Liver (tissue), 3 donors: ENCODE measurements at regions not wholly inside any gene's neighbourhood (a gene's known extent, or its start where the extent isn't known, plus 50 kb on each side); places are given as distances from the start of the nearest gene placed in this dataset.

Experiments used
- ATF3 ChIP-seq: IDR thresholded peaks from 2 replicates; pipeline ENCODE4 v1.6.1; 2016; ENCODE audit warnings: antibody characterized with exemption
- CTCF ChIP-seq: fragments of 150-350 bp; IDR thresholded peaks from 2 replicates; pipeline ENCODE4 v1.5.1; 2017; ENCODE audit warnings: improper control_type of control experiment, low read depth, low read length; ENCODE audit not compliant: missing input control
- EGR1 ChIP-seq, 2 donors: IDR thresholded peaks; 2 replicates each; pipeline ENCODE4 v1.6.1; 2016 to 2018; ENCODE audit warnings: antibody characterized with exemption in 2 of 2, low read depth in 2 of 2
- JUND ChIP-seq, 2 donors: IDR thresholded peaks; 2 replicates each; pipeline ENCODE4 v1.6.1; 2016; ENCODE audit warnings: antibody characterized with exemption in 2 of 2
- RAD21 ChIP-seq, 2 donors: IDR thresholded peaks; 2 replicates each; pipeline ENCODE4 v1.6.1; 2016; ENCODE audit warnings: antibody characterized with exemption in 2 of 2, mild to moderate bottlenecking in 2 of 2
- REST ChIP-seq: IDR thresholded peaks from 2 replicates; pipeline ENCODE4 v1.6.1; 2016; ENCODE audit warnings: antibody characterized with exemption, mild to moderate bottlenecking
- SP1 ChIP-seq: IDR thresholded peaks from 2 replicates; pipeline ENCODE4 v1.6.1; 2018; ENCODE audit warnings: antibody characterized with exemption, mild to moderate bottlenecking
- TAF1 ChIP-seq: conservative IDR thresholded peaks from 2 replicates; pipeline ENCODE4 v1.6.1; 2016; ENCODE audit warnings: antibody characterized with exemption, mild to moderate bottlenecking
- donor health status: healthy.
- donor health status: healthy.

GRCh38 chr3:94784274-94784673, 721.4 kb downstream of the NSUN3 start:
- TF ChIP-seq CTCF (no peak), REST (no peak), TAF1 (no peak), SP1 (no peak), RAD21 (IDR thresholded peaks at IDR 0.05) (no peak), JUND (IDR thresholded peaks at IDR 0.05) (no peak), EGR1 (IDR thresholded peaks at IDR 0.05; ENCODE audit: low read depth in 2 of 2) (no peak), ATF3 (no peak)
